Choroid plexus epithelial cell (primary cell): ENCODE measurements at regions not wholly inside any gene's neighbourhood (a gene's known extent, or its start where the extent isn't known, plus 50 kb on each side); places are given as distances from the start of the nearest gene placed in this dataset.
A peak's percentile ranks its signal among the peaks of the same experiment; 100 is the strongest.
"Not testable (repeated sequence)": the region's sequence is repeated elsewhere in the genome, so short reads cannot be mapped to it uniquely, and the experiment has no call there.

ENCODE experiments used
- DNase-seq: peaks from one replicate; pipeline ENCODE4 v3.0.0-alpha.2; 2010; ENCODE audit warnings: low read depth
- H3K4me3 ChIP-seq: 2 replicates; pipeline ENCODE4 v1.5.1; 2011; ENCODE audit warnings: low read depth, mild to moderate bottlenecking, control low read depth, low read length, moderate library complexity
- TF ChIP-seq, protein P1 (sequence below): conservative IDR thresholded peaks from 2 replicates; pipeline ENCODE4 v1.5.1; 2011; ENCODE audit warnings: low read depth, mild to moderate bottlenecking, control low read depth, inconsistent platforms, low read length, moderate library complexity

DNA sequence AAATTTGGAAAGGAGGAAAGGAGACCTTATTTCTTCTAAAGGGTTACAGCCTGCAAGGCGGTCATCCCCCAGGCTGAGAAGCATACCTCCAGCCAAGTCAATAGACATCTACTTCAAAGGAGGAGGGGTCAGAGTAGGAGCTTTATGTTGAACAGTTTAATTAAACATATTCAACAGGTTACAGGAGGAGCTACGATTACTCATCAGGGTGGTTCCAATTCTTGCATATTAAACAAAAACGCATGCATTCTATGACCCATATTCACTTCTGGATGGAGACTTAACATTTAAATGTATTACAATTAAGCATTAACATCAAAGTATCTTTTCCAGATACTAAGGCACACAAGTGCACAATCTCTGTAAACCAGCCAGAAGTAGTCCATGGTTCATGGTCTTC lies 1955.0 kb downstream of the PCDH9 start:
- H3K4me3 ChIP-seq, result no peak overlapping the region
- DNase-seq, result no peak
- TF ChIP-seq, protein P1, sequence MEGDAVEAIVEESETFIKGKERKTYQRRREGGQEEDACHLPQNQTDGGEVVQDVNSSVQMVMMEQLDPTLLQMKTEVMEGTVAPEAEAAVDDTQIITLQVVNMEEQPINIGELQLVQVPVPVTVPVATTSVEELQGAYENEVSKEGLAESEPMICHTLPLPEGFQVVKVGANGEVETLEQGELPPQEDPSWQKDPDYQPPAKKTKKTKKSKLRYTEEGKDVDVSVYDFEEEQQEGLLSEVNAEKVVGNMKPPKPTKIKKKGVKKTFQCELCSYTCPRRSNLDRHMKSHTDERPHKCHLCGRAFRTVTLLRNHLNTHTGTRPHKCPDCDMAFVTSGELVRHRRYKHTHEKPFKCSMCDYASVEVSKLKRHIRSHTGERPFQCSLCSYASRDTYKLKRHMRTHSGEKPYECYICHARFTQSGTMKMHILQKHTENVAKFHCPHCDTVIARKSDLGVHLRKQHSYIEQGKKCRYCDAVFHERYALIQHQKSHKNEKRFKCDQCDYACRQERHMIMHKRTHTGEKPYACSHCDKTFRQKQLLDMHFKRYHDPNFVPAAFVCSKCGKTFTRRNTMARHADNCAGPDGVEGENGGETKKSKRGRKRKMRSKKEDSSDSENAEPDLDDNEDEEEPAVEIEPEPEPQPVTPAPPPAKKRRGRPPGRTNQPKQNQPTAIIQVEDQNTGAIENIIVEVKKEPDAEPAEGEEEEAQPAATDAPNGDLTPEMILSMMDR, result no peak

DNA sequence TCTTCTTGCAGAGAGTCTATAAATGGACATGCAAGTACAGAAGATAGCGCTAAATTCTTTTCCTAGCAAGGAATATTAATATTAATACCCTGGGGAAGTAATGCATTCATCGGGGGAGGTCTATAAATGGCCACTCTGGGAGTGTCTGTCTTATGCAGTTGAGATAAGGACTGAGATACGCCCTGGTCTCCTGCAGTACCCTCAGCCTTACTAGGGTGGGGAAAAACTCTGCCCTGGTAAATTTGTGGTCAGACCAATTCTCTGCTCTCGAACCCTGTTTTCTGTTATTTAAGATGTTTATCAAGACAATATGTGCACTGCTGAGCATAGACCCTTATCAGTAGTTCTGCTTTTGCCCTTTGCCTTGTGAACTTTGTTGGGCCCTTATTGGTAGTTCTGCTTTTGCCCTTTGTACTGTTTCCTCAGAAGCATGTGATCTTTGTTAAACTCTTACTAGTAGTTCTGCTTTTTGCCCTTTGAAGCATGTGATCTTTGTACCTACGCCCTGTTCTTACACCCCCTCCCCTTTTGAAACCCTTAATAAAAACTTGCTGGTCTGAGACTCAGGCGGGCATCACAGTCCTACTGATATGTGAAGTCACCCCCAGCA lies 1956.2 kb downstream of the PCDH9 start:
- not testable (repeated sequence) for DNase-seq, H3K4me3 ChIP-seq

DNA sequence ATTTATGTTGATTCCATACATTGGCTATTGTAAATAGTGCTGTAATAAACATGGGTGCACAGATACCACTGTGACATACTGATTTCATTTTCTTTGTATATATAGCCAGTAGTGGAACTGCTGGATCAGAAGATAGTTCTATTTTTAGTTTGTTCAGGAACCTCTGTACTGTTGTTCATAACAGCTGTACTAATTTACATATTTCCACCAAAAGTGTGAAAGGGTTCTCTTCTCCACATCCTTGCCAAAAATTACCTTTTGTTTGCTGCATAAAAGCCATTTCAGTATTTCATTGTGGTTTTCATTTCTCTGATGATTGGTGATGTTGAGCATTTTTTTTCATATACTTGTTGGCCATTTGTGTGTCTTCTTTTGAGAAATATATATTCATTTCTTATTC lies 1962.1 kb downstream of the PCDH9 start:
- DNase-seq, result no peak
- H3K4me3 ChIP-seq, result no peak overlapping the region
- TF ChIP-seq, protein P1, result no peak

DNA sequence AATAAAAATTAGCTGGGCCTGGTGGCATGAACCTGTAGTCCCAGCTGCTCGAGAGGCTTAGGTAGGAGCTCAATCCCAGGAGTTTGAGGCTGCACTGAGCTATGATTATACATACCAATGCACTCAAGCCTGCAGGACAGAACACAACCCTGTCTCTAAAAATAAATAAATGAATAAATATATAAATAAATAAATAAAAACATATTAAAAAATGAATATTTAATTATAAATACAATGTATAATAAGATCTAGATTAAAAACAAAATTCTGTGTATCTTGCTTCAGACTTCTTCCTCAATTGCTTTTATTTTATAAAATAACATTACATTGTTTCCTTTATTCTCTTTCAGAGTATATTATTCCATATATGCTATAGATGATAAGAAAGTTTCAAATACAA lies 1964.1 kb downstream of the PCDH9 start:
- DNase-seq, result no peak
- TF ChIP-seq, protein P1, result no peak
- no peak overlapping the region for H3K4me3 ChIP-seq

DNA sequence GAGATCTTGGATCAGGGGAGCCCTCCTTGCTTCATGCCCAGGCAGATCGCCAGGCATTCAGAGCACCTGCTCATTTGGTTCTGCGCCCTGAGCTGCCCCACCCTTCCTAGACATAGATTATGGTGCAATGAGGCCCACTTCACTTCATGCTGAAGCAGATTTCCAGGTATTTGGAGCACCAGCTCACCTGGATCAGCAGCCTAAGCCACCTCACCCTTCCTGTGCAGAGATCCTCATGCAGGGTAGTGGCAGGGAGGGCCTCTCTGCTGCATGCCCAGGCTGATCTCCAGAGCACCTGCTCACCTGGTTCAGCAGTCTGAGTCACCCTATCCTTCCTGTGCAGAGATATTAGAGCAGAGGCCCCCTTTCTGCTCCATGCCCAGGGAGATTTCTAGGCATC lies 1966.1 kb downstream of the PCDH9 start:
- no peak for DNase-seq
- H3K4me3 ChIP-seq, result no peak overlapping the region
- TF ChIP-seq, protein P1, result no peak

DNA sequence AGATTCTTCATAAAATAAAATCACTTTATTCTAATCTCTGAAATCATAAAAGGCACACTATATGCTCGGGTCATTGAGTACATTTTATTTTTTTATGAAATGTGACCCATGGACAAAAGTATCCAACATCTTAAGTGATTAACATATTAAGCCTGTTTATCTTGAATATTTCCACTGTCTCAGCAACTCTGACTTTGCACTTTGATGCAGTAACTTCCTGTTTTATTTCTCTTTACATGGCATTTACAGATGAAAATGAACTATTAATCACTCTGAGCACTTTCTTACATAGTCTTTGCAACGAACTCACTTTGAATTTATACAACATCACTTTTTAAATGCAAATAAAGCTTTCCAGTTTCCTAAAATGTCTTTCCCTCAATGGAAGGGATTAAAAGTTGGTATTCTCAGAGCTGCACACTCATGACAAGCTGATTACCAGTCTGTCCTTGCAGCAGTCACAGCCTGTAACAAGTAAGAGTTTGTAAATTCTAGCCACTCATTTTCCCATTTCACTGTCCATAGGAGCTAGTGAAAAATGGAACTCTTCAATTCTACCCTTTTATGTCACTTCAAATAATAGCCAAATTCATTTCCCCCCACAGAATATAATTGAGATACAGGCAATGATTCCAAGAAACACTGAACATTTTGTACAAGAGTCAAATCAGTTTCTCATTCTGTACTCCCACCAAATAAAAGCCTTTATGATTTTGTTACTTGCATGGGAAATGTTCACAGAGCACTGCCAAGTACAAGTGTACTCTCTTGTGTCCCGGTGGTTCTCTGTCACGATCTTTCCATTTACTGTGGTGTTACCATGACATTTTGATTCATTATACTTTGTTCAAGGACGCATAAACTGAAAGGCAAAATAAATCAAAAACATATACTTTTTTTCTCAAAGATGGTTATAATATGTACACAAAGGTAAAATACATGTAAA lies 1968.9 kb downstream of the PCDH9 start:
- H3K4me3 ChIP-seq, result peak overlapping the region; percentile 35
- DNase-seq, result peak; percentile 36

DNA sequence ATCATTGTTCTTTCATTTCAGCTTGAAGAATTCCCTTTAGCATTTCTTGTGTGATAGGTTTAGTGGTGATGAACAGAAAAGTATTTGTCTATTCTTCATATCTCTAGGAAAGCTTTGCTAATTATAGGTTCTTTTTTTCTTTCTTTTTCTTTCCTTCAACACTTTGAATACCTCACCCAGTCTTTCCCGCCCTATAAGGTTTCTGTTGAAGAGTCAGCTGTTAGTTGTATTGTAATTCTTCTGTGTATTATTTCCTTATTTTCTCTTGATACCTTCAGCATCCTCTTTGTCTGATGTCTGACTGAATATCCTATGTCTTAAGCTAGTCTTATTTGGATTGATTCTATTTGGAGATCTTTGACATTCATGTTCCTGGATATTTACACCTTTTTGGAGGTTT lies 1989.4 kb downstream of the PCDH9 start:
- DNase-seq, result no peak
- no peak overlapping the region for H3K4me3 ChIP-seq
- TF ChIP-seq, protein P1, result no peak

More for the DNA sequence above, 1968.9 kb downstream of the PCDH9 start:
- TF ChIP-seq, protein P1, result no peak
